RWPE1 (cell line): ENCODE measurements at regions not wholly inside any gene's neighbourhood (a gene's known extent, or its start where the extent isn't known, plus 50 kb on each side); places are given as distances from the start of the nearest gene placed in this dataset.
"Not testable (repeated sequence)": the region's sequence is repeated elsewhere in the genome, so short reads cannot be mapped to it uniquely, and the experiment has no call there.

Experiments used
- CTCF ChIA-PET: fragments of 350-600 bp; sonication (Branson Sonifier 250); formaldehyde crosslinking; extraction: SDS; loops from one replicate; lab custom pipeline; 2021; lab: Yijun Ruan, JAX
- POLR2A ChIA-PET: fragments of 400-600 bp; formaldehyde crosslinking; extraction: SDS; loops from one replicate; lab custom pipeline; 2020; ENCODE audit warnings: antibody characterized with exemption; ENCODE audit not compliant: low non-redundant PET; lab: Yijun Ruan, JAX
- DNase-seq: peaks from one replicate; pipeline ENCODE4 v3.0.0; 2012; ENCODE audit warnings: low spot score
- H3K27ac ChIP-seq: fragments of 450-650 bp; 2 replicates; pipeline ENCODE4 v1.5.1; 2017
- CTCF ChIP-seq: fragments of 450-650 bp; conservative IDR thresholded peaks from 2 replicates; pipeline ENCODE4 v1.5.1; 2017; ENCODE audit warnings: low read depth, mild to moderate bottlenecking

- POLR2A ChIA-PET = interaction anchor here (0.5 kb wide), 1 partner anchor 115 kb away, joined by 3 read pairs; no protein-coding TSS in a partner anchor
- CTCF ChIA-PET = interaction anchor here (0.6 to 1.6 kb wide), 15 partner anchors 17 to 885 kb away, joined by 3 to 17 read pairs (median 4); partner anchors contain the start of gene CCDC71L
- H3K27ac ChIP-seq = no peak overlapping the region
- peak; percentile 63 for DNase-seq
- peak; percentile 42 for TF ChIP-seq CTCF
Measured at GRCh38 chr7:106542550-106543220, 118.3 kb downstream of the CCDC71L start.

GRCh38 chr7:106538638-106539037 lies 122.3 kb downstream of the CCDC71L start:
- POLR2A ChIA-PET = no interaction called here
- H3K27ac ChIP-seq = no peak overlapping the region
- CTCF ChIA-PET = interaction anchor here (1.0 to 1.2 kb wide), 3 partner anchors 122 to 370 kb away, joined by 3 to 4 read pairs (median 3); partner anchors contain the start of gene CCDC71L
- TF ChIP-seq CTCF = no peak
- DNase-seq = no peak

- POLR2A ChIA-PET = no interaction called here
Measured at GRCh38 chr7:106537119-106537518, 123.8 kb downstream of the CCDC71L start.

GRCh38 chr7:106536079-106536478 lies 124.9 kb downstream of the CCDC71L start:
- ChIA-PET CTCF (interaction anchor here (0.6 kb wide), 1 partner anchor 29 kb away, joined by 3 read pairs; no protein-coding TSS in a partner anchor), POLR2A (no interaction called here)
- H3K27ac ChIP-seq = no peak overlapping the region
- no peak for DNase-seq
- TF ChIP-seq CTCF = no peak

More at GRCh38 chr7:106537119-106537518, 123.8 kb downstream of the CCDC71L start:
- CTCF ChIA-PET = no interaction called here
- H3K27ac ChIP-seq = no peak overlapping the region
- DNase-seq = no peak
- no peak for TF ChIP-seq CTCF

GRCh38 chr7:106535234-106535932 lies 125.6 kb downstream of the CCDC71L start:
- no peak overlapping the region for H3K27ac ChIP-seq
- ChIA-PET POLR2A (no interaction called here), CTCF (no interaction called here)
- TF ChIP-seq CTCF = no peak
- DNase-seq = no peak

GRCh38 chr7:106534271-106534846 lies 126.6 kb downstream of the CCDC71L start:
- ChIA-PET CTCF (no interaction called here), POLR2A (no interaction called here)
- H3K27ac ChIP-seq = no peak overlapping the region
- DNase-seq = no peak
- TF ChIP-seq CTCF = no peak

- POLR2A ChIA-PET, DNase-seq, H3K27ac ChIP-seq, CTCF ChIA-PET: not testable (repeated sequence)
Measured at GRCh38 chr7:106530183-106530582, 130.8 kb downstream of the CCDC71L start.

GRCh38 chr7:106526617-106527016 lies 134.3 kb downstream of the CCDC71L start:
- H3K27ac ChIP-seq, CTCF ChIA-PET, DNase-seq, POLR2A ChIA-PET: not testable (repeated sequence)
